Loucy (cell line): ENCODE measurements at regions not wholly inside any gene's neighbourhood (a gene's known extent, or its start where the extent isn't known, plus 50 kb on each side); places are given as distances from the start of the nearest gene placed in this dataset.

ENCODE experiments used
- H2AFZ ChIP-seq: fragments of 200-600 bp; sonication (generic); 2 replicates; pipeline ENCODE4 v1.6.0; 2016; ENCODE audit warnings: antibody characterized with exemption, mild to moderate bottlenecking, low read length, moderate library complexity
- H3F3A ChIP-seq: fragments of 200-600 bp; 2 replicates; pipeline ENCODE4 v1.6.0; 2016; ENCODE audit warnings: antibody characterized with exemption, low read depth, mild to moderate bottlenecking
- H3K27me3 ChIP-seq: fragments of 200-600 bp; sonication (generic); 2 replicates; pipeline ENCODE4 v1.6.1; 2014; ENCODE audit warnings: low read length, mild to moderate bottlenecking; ENCODE audit not compliant: insufficient read depth, poor library complexity, severe bottlenecking
- H3K36me3 ChIP-seq: fragments of 200-600 bp; sonication (generic); 2 replicates; pipeline ENCODE4 v1.6.1; 2016; ENCODE audit warnings: low read length; ENCODE audit not compliant: insufficient read depth
- H3K4me1 ChIP-seq: fragments of 200-600 bp; sonication (generic); 2 replicates; pipeline ENCODE4 v1.5.1; 2014; ENCODE audit warnings: low read length, mild to moderate bottlenecking; ENCODE audit not compliant: insufficient read depth, poor library complexity, severe bottlenecking
- H3K4me2 ChIP-seq: fragments of 200-600 bp; sonication (generic); 2 replicates; pipeline ENCODE4 v1.6.0; 2014; ENCODE audit warnings: antibody characterized with exemption, low read length, low read depth, mild to moderate bottlenecking; ENCODE audit not compliant: poor library complexity, severe bottlenecking
- H3K4me3 ChIP-seq: fragments of 200-600 bp; sonication (generic); 2 replicates; pipeline ENCODE4 v1.5.1; 2014; ENCODE audit warnings: low read length, mild to moderate bottlenecking, mixed read lengths; ENCODE audit not compliant: poor library complexity, severe bottlenecking
- H3K79me2 ChIP-seq: fragments of 200-600 bp; sonication (generic); 2 replicates; pipeline ENCODE4 v1.6.1; 2014; ENCODE audit warnings: low read length; ENCODE audit not compliant: insufficient read depth
- H3K9ac ChIP-seq: fragments of 200-600 bp; sonication (generic); 2 replicates; pipeline ENCODE4 v1.6.0; 2014; ENCODE audit warnings: mild to moderate bottlenecking, low read depth, low read length, moderate library complexity; ENCODE audit not compliant: poor library complexity, severe bottlenecking
- H3K9me2 ChIP-seq: fragments of 200-600 bp; sonication (generic); replicated peaks from 2 replicates; pipeline ENCODE4 v1.6.1; 2016; ENCODE audit warnings: low read depth, low read length, mixed read lengths
- H3K9me3 ChIP-seq: fragments of 200-600 bp; sonication (generic); 2 replicates; pipeline ENCODE4 v1.6.1; 2014; ENCODE audit warnings: mild to moderate bottlenecking, antibody characterized with exemption, low read length, low read depth; ENCODE audit not compliant: insufficient read depth
- H4K20me1 ChIP-seq: fragments of 200-600 bp; sonication (generic); 2 replicates; pipeline ENCODE4 v1.6.0; 2014; ENCODE audit warnings: antibody characterized with exemption, low read length, mild to moderate bottlenecking; ENCODE audit not compliant: insufficient read depth, poor library complexity, severe bottlenecking
- EZH2phosphoT487 ChIP-seq: fragments of 200-600 bp; IDR thresholded peaks from 2 replicates; pipeline ENCODE4 v1.6.1; 2018; ENCODE audit warnings: antibody characterized with exemption, mild to moderate bottlenecking, moderate library complexity, borderline replicate concordance
- TF ChIP-seq, protein P1 (sequence below): fragments of 200-600 bp; sonication (generic); conservative IDR thresholded peaks from 2 replicates; pipeline ENCODE4 v1.5.1; 2014; ENCODE audit warnings: mild to moderate bottlenecking, antibody characterized with exemption, low read length

DNA sequence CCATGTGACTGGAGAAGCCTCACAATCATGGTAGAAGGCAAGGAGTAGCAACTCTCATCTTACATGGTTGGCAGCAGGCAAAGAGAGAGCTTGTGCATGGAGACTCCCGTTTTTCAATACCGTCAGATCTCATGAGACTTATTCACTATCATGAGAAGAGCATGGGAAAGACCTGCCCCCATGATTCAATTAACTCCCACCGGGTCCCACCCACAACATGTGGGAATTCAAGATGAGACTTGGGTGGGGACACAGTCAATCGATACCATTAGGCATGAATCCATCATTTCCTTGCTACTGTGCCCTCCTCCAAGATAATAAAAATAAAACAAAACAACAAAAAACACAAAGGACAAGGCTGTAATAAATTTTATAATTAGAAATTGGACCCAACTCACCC, 384.7 kb upstream of the MEIS2 start:
- TF ChIP-seq, protein P1, sequence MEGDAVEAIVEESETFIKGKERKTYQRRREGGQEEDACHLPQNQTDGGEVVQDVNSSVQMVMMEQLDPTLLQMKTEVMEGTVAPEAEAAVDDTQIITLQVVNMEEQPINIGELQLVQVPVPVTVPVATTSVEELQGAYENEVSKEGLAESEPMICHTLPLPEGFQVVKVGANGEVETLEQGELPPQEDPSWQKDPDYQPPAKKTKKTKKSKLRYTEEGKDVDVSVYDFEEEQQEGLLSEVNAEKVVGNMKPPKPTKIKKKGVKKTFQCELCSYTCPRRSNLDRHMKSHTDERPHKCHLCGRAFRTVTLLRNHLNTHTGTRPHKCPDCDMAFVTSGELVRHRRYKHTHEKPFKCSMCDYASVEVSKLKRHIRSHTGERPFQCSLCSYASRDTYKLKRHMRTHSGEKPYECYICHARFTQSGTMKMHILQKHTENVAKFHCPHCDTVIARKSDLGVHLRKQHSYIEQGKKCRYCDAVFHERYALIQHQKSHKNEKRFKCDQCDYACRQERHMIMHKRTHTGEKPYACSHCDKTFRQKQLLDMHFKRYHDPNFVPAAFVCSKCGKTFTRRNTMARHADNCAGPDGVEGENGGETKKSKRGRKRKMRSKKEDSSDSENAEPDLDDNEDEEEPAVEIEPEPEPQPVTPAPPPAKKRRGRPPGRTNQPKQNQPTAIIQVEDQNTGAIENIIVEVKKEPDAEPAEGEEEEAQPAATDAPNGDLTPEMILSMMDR = no peak
- TF ChIP-seq EZH2phosphoT487 = no peak

DNA sequence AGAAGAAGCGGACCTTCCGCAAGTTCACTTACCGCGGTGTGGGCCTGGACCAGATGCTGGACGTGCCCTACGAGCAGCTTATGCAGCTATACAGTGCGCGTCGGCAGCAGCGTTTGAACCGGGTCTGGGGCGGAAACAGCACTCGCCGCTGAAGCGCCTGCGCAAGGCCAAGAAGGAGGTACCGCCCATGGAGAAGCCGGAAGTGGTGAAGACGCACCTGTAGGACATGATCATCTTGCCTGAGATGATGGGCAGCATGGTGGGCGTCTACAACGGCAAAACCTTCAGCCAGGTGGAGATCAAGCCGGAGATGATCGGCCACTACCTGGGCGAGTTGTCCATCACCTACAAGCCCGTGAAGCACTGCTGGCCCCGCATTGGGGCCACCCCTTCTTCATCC, 390.4 kb upstream of the MEIS2 start:
- Histone ChIP-seq H4K20me1 (no peaks in the 10 kb centered on the region), H3K36me3 (no peaks in the 10 kb centered on the region), H3K4me3 (no peak overlapping the region), H3K9me3 (no peaks in the 10 kb centered on the region), H3F3A (no peaks in the 10 kb centered on the region), H3K4me2 (no peak overlapping the region), H3K9ac (no peak overlapping the region), H3K79me2 (no peaks in the 10 kb centered on the region), H3K9me2 (no peaks in the 10 kb centered on the region), H3K4me1 (no peaks in the 10 kb centered on the region), H2AFZ (no peak overlapping the region), H3K27me3 (no peaks in the 10 kb centered on the region)
- TF ChIP-seq, protein P1 = no peak
- TF ChIP-seq EZH2phosphoT487 = no peak

More for the DNA sequence above, 384.7 kb upstream of the MEIS2 start:
- H4K20me1 ChIP-seq = no peaks in the 10 kb centered on the region
- no peak overlapping the region for H3K4me3 ChIP-seq
- no peak overlapping the region for H3K9ac ChIP-seq
- H2AFZ ChIP-seq = no peak overlapping the region
- no peaks in the 10 kb centered on the region for H3K9me2 ChIP-seq
- no peak overlapping the region for H3K4me2 ChIP-seq
- no peaks in the 10 kb centered on the region for H3K9me3 ChIP-seq
- H3F3A ChIP-seq = no peaks in the 10 kb centered on the region
- no peaks in the 10 kb centered on the region for H3K36me3 ChIP-seq
- no peaks in the 10 kb centered on the region for H3K79me2 ChIP-seq
- H3K27me3 ChIP-seq = no peaks in the 10 kb centered on the region
- H3K4me1 ChIP-seq = no peaks in the 10 kb centered on the region

DNA sequence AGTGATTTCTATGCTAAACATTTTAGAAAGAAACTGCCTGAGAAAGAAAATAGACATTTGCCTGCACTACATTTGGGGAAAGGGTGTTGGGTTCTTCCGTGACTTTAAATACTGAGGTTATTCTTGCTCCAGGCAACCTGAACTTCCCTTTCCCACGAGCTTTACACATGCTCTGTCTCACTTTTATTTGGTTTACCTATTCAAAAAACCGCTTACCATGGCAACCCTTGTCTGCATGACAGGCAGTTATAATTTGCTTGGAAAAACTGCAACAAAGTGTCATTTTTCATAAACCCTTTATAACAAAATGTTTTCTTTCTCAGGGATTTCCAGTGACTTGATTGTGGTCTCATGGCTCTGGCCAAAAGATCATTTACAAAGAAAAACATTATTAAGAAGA, 416.3 kb upstream of the MEIS2 start:
- H3K36me3 ChIP-seq = no peaks in the 10 kb centered on the region
- no peaks in the 10 kb centered on the region for H3K27me3 ChIP-seq
- TF ChIP-seq EZH2phosphoT487 = no peak
- TF ChIP-seq, protein P1 = no peak
- H3K9ac ChIP-seq = no peak overlapping the region
- no peak overlapping the region for H3K4me2 ChIP-seq
- no peaks in the 10 kb centered on the region for H4K20me1 ChIP-seq
- H3K4me3 ChIP-seq = no peak overlapping the region
- H3K4me1 ChIP-seq = peaks cover 10% of the 10 kb centered on the region
- no peak overlapping the region for H2AFZ ChIP-seq
- no peaks in the 10 kb centered on the region for H3F3A ChIP-seq
- no peaks in the 10 kb centered on the region for H3K9me2 ChIP-seq
- H3K9me3 ChIP-seq = no peaks in the 10 kb centered on the region
- H3K79me2 ChIP-seq = no peaks in the 10 kb centered on the region
